GM06990 (cell line): ENCODE measurements at regions not wholly inside any gene's neighbourhood (a gene's known extent, or its start where the extent isn't known, plus 50 kb on each side); places are given as distances from the start of the nearest gene placed in this dataset.

Experiments used
- DNase-seq: peaks from one replicate; pipeline ENCODE4 v3.0.0-alpha.2; 2011; ENCODE audit not compliant: insufficient read length; ENCODE audit errors: extremely low read depth
- H3K27me3 ChIP-seq: replicated peaks from 2 replicates; pipeline ENCODE4 v1.6.0; 2011; ENCODE audit warnings: low read length; ENCODE audit not compliant: control insufficient read depth, insufficient read depth
- H3K36me3 ChIP-seq: 2 replicates; pipeline ENCODE4 v1.5.1; 2011; ENCODE audit warnings: low read length; ENCODE audit not compliant: control insufficient read depth, insufficient read depth
- H3K4me3 ChIP-seq: replicated peaks from 2 replicates; pipeline ENCODE4 v1.5.1; 2011; ENCODE audit warnings: low read depth, mild to moderate bottlenecking, control low read depth, low read length
- CTCF ChIP-seq: IDR thresholded peaks from 2 replicates; pipeline ENCODE4 v1.5.1; 2011; ENCODE audit warnings: low read length, control low read depth, mild to moderate bottlenecking, inconsistent platforms; ENCODE audit not compliant: insufficient read depth, poor library complexity, severe bottlenecking

DNA sequence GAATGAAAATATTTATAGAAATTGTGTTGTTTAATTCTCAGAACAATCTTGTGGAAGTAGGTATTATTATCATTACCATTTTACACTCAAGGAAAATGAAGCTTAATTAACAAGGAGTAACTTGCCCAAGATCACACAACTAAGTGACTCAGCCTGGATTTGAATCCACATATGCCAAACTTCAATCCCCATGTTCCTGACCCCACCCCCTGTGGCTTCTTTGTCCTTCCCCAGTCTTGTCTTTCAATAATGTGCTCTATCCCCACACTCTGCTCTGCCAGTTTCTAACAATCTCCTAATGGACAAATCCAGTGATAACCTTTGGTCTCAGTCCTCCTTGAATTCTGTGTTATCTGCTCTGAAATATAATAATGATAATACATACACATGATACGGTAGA, 355.2 kb downstream of the BMP4 start:
- Histone ChIP-seq H3K27me3 (no peaks in the 10 kb centered on the region), H3K4me3 (no peak overlapping the region), H3K36me3 (no peaks in the 10 kb centered on the region)
- no peak for TF ChIP-seq CTCF
- no peak for DNase-seq

DNA sequence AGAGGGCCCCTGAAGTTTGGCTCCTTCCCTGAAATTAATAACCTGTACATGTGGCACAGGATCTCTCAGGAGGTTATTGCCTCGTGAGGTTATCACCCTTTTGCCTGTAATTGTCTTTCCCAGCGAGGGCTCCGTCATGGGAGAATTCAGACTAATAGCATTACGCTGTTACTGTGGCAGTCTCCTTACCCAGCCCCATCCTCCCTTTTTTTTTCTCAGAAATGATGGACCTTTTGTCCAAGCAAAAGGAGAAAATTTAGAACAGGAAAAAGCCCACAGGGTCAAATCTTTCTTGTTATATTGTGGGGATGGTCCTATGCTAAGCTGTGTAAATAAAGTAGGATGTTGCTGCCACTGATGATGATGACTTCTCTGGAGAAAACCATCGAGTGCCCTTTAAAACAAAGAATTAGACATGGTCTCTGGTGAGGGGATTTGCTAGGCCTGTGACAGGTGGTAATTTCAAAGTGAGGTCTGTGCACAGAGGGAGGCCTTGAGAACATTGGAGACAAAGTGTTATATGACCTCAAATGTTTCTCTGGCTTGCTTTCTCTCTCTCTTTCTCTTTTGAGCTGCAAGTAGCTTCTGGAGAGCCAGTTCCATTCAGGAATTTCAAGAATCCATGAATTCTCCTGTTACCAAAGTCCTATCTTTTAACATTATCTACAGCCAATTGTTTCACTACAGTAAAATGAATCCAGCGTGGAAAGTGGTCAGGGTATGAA, 357.2 kb downstream of the BMP4 start:
- no peak for DNase-seq
- Histone ChIP-seq H3K36me3 (no peaks in the 10 kb centered on the region), H3K4me3 (no peak overlapping the region), H3K27me3 (no peaks in the 10 kb centered on the region)
- no peak for TF ChIP-seq CTCF

DNA sequence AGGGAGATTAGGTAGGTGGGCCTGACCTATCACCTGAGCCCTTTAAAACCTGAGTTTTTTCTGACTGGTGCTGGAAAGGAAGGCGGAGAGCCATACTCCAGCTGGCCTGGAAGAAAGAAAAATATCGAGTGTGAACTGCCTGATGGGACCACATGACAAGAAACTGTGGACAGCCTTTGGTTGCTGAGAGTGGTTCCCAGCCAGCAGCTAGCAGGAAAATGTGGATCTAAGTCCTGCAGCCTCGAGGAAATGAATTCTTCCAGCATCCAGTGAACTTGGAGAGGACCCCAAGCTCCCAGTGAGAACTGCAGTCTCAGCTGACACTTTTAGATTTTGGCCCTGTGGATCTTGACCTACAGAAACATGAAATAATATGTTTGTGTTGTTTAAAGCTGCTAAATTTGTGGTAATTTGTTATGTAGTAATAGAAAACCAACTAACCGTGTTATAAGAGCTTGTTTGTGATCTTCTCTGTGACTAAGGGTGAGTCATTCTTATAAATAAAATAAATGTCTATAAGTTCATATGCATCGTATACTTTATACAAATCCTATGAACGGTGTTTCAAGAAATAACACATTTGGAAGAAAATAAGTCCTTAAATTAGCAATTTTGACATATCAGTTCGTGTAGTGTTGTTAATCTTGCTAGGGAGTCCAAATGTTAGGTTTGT, 359.6 kb downstream of the BMP4 start:
- Histone ChIP-seq H3K27me3 (no peaks in the 10 kb centered on the region), H3K4me3 (no peak overlapping the region), H3K36me3 (no peaks in the 10 kb centered on the region)
- no peak for DNase-seq
- TF ChIP-seq CTCF, result no peak

GRCh38 chr14:53591816-53592215, 364.8 kb downstream of the BMP4 start:
- no peak for TF ChIP-seq CTCF
- Histone ChIP-seq H3K27me3 (no peaks in the 10 kb centered on the region), H3K36me3 (no peaks in the 10 kb centered on the region), H3K4me3 (no peak overlapping the region)
- no peak for DNase-seq

- Histone ChIP-seq H3K27me3 (no peaks in the 10 kb centered on the region), H3K4me3 (no peak overlapping the region), H3K36me3 (no peaks in the 10 kb centered on the region)
- no peak for TF ChIP-seq CTCF
- DNase-seq, result no peak
These were observed 375.1 kb downstream of the BMP4 start for GRCh38 chr14:53581504-53581903.
